PC-3 (cell line): ENCODE measurements at regions not wholly inside any gene's neighbourhood (a gene's known extent, or its start where the extent isn't known, plus 50 kb on each side); places are given as distances from the start of the nearest gene placed in this dataset.

ENCODE experiments used
- CTCF ChIP-seq: fragments of 300-600 bp; sonication (generic); conservative IDR thresholded peaks from 2 replicates; pipeline ENCODE4 v1.5.1; 2017; ENCODE audit warnings: antibody characterized with exemption, low read depth, mild to moderate bottlenecking, low read length
- EZH2 ChIP-seq: fragments of 300-600 bp; sonication (generic); IDR thresholded peaks from one replicate; pipeline ENCODE4 v1.6.1; 2017; ENCODE audit warnings: antibody characterized with exemption, mild to moderate bottlenecking, low read length; ENCODE audit not compliant: unreplicated experiment

- TF ChIP-seq CTCF = no peak
- TF ChIP-seq EZH2 = no peak
These were observed 125.7 kb upstream of the SSTR4 start for GRCh38 chr20:22909436-22909835.
